Endodermal cell (in vitro differentiated cells): ENCODE measurements at regions not wholly inside any gene's neighbourhood (a gene's known extent, or its start where the extent isn't known, plus 50 kb on each side); places are given as distances from the start of the nearest gene placed in this dataset.

ENCODE experiments used
- DNase-seq: peaks from one replicate; pipeline ENCODE4 v3.0.0-alpha.2; 2017
- H3K27ac ChIP-seq: 2 replicates; pipeline ENCODE4 v1.5.1; 2013; ENCODE audit warnings: mild to moderate bottlenecking, low read depth, low read length, moderate library complexity
- H3K27me3 ChIP-seq: 2 replicates; pipeline ENCODE4 v1.6.1; 2013; ENCODE audit warnings: mild to moderate bottlenecking, low read length, moderate library complexity; ENCODE audit not compliant: insufficient read depth, control insufficient read depth, poor library complexity, severe bottlenecking
- H3K36me3 ChIP-seq: 2 replicates; pipeline ENCODE4 v1.7.0; 2013; ENCODE audit warnings: mild to moderate bottlenecking, low read length, moderate library complexity; ENCODE audit not compliant: control insufficient read depth, insufficient read depth
- H3K4me1 ChIP-seq: one replicate; pipeline ENCODE4 v1.7.0; 2013; ENCODE audit warnings: low read length; ENCODE audit not compliant: control insufficient read depth, insufficient read depth
- H3K4me3 ChIP-seq: 2 replicates; pipeline ENCODE4 v1.5.1; 2013; ENCODE audit warnings: mild to moderate bottlenecking, low read length, moderate library complexity
- H3K9ac ChIP-seq: 2 replicates; pipeline ENCODE4 v1.6.1; 2013; ENCODE audit warnings: mild to moderate bottlenecking, low read length, moderate library complexity; ENCODE audit not compliant: poor library complexity, severe bottlenecking; ENCODE audit errors: extremely low read depth
- H3K9me3 ChIP-seq: 2 replicates; pipeline ENCODE4 v1.6.1; 2013; ENCODE audit warnings: mild to moderate bottlenecking, low read length, moderate library complexity; ENCODE audit not compliant: control insufficient read depth
- H3K27ac Mint-ChIP-seq: 2 replicates; pipeline ENCODE4 v1.8.0; 2020; ENCODE audit warnings: mixed read lengths
- H3K27me3 Mint-ChIP-seq: 2 replicates; pipeline ENCODE4 v1.8.0; 2021; ENCODE audit warnings: mild to moderate bottlenecking, mixed read lengths; ENCODE audit not compliant: insufficient read depth
- H3K36me3 Mint-ChIP-seq: 2 replicates; pipeline ENCODE4 v1.8.0; 2020; ENCODE audit warnings: low read depth, mixed read lengths
- H3K4me1 Mint-ChIP-seq: 2 replicates; pipeline ENCODE4 v1.8.0; 2020; ENCODE audit warnings: mixed read lengths
- H3K4me3 Mint-ChIP-seq: 2 replicates; pipeline ENCODE4 v1.8.0; 2020; ENCODE audit warnings: mild to moderate bottlenecking, moderate library complexity, mixed read lengths
- H3K9me3 Mint-ChIP-seq: 2 replicates; pipeline ENCODE4 v1.8.0; 2020; ENCODE audit warnings: mild to moderate bottlenecking, mixed read lengths
- WGBS, 2 experiments: methylation state at CpG; one replicate each; pipeline versions ENCODE4 v1.1.5 to v1.1.7; 2013; ENCODE audit warnings: missing lambda C conversion rate in 2 of 2, mixed read lengths in 1 of 2; ENCODE audit not compliant: insufficient coverage in 1 of 2, insufficient read length in 1 of 2; 5-methylcytosine and 5-hydroxymethylcytosine counted together
- TF ChIP-seq, protein P1 (sequence below): fragments of 200-600 bp; sonication (generic); conservative IDR thresholded peaks from 2 replicates; pipeline ENCODE4 v1.5.0; 2021; ENCODE audit warnings: antibody characterized with exemption, mild to moderate bottlenecking

- Histone ChIP-seq H3K9ac (no peak overlapping the region), H3K36me3 (no peaks in the 10 kb centered on the region), H3K27ac (no peak overlapping the region), H3K9me3 (no peaks in the 10 kb centered on the region), H3K4me3 (no peak overlapping the region), H3K27me3 (no peaks in the 10 kb centered on the region), H3K4me1 (no peaks in the 10 kb centered on the region)
- Mint-ChIP-seq H3K4me3 (no peak overlapping the region), H3K27ac (no peak overlapping the region), H3K27me3 (peaks cover 6% of the 10 kb centered on the region), H3K4me1 (peaks cover 4% of the 10 kb centered on the region), H3K36me3 (no peaks in the 10 kb centered on the region), H3K9me3 (no peaks in the 10 kb centered on the region)
- TF ChIP-seq, protein P1, sequence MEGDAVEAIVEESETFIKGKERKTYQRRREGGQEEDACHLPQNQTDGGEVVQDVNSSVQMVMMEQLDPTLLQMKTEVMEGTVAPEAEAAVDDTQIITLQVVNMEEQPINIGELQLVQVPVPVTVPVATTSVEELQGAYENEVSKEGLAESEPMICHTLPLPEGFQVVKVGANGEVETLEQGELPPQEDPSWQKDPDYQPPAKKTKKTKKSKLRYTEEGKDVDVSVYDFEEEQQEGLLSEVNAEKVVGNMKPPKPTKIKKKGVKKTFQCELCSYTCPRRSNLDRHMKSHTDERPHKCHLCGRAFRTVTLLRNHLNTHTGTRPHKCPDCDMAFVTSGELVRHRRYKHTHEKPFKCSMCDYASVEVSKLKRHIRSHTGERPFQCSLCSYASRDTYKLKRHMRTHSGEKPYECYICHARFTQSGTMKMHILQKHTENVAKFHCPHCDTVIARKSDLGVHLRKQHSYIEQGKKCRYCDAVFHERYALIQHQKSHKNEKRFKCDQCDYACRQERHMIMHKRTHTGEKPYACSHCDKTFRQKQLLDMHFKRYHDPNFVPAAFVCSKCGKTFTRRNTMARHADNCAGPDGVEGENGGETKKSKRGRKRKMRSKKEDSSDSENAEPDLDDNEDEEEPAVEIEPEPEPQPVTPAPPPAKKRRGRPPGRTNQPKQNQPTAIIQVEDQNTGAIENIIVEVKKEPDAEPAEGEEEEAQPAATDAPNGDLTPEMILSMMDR, result no peak
- WGBS, 2 experiments, result 88% methylated on average over 1 of the region's 2 CpGs; no CpG with 5 or more reads in 1 of the 2 experiments
- DNase-seq, result no peak
These were observed 541.9 kb upstream of the UBE2E2 start for GRCh38 chr3:22661121-22661700.

GRCh38 chr3:22665528-22665927, 537.6 kb upstream of the UBE2E2 start:
- no peaks in the 10 kb centered on the region for H3K9me3 ChIP-seq
- WGBS, 2 experiments, result 93 to 98% methylated on average over 1 to 2 of the region's 2 CpGs

DNA sequence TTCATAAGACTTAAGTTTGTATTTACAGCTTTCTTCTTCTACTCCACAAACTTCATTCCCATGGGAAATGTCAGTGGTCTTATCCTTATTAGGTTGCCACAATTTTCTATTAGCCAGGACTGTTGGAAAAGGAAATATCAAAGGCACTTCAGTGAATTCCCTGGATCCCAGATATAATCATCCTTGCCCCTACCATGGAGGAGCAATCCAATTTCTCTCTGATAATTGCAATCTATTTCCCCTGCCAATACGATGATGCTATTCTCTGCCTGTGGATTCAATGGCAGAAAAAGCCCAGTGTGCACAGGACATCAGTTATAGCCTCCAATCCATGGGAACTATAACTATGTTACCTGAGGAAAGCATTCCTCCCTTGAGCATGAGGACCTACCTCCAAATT, 536.4 kb upstream of the UBE2E2 start:
- Mint-ChIP-seq H3K27ac (no peak overlapping the region), H3K36me3 (no peaks in the 10 kb centered on the region), H3K4me3 (no peak overlapping the region), H3K9me3 (no peaks in the 10 kb centered on the region), H3K27me3 (peaks cover 4% of the 10 kb centered on the region), H3K4me1 (no peaks in the 10 kb centered on the region)
- no peaks in the 10 kb centered on the region for H3K27me3 ChIP-seq
- no peak overlapping the region for H3K4me3 ChIP-seq
- no peaks in the 10 kb centered on the region for H3K4me1 ChIP-seq
- 83 to 94% methylated on average over 1 of the region's 1 CpG for WGBS, 2 experiments
- H3K27ac ChIP-seq, result no peak overlapping the region
- no peak for DNase-seq
- no peak overlapping the region for H3K9ac ChIP-seq
- TF ChIP-seq, protein P1, result no peak
- no peaks in the 10 kb centered on the region for H3K36me3 ChIP-seq
- H3K9me3 ChIP-seq, result no peaks in the 10 kb centered on the region

More at GRCh38 chr3:22665528-22665927, 537.6 kb upstream of the UBE2E2 start:
- Histone ChIP-seq H3K27ac (no peak overlapping the region), H3K27me3 (no peaks in the 10 kb centered on the region), H3K36me3 (no peaks in the 10 kb centered on the region), H3K4me3 (no peak overlapping the region), H3K9ac (no peak overlapping the region), H3K4me1 (no peaks in the 10 kb centered on the region)
- no peaks in the 10 kb centered on the region for H3K9me3 Mint-ChIP-seq
- H3K36me3 Mint-ChIP-seq, result no peaks in the 10 kb centered on the region
- H3K4me1 Mint-ChIP-seq, result no peaks in the 10 kb centered on the region
- TF ChIP-seq, protein P1, result no peak
- no peak overlapping the region for H3K27ac Mint-ChIP-seq
- DNase-seq, result no peak
- H3K4me3 Mint-ChIP-seq, result no peak overlapping the region
- H3K27me3 Mint-ChIP-seq, result peaks cover 4% of the 10 kb centered on the region
